ENCODE measurements at regions not wholly inside any gene's neighbourhood (a gene's known extent, or its start where the extent isn't known, plus 50 kb on each side); places are given as distances from the start of the nearest gene placed in this dataset.

DNA sequence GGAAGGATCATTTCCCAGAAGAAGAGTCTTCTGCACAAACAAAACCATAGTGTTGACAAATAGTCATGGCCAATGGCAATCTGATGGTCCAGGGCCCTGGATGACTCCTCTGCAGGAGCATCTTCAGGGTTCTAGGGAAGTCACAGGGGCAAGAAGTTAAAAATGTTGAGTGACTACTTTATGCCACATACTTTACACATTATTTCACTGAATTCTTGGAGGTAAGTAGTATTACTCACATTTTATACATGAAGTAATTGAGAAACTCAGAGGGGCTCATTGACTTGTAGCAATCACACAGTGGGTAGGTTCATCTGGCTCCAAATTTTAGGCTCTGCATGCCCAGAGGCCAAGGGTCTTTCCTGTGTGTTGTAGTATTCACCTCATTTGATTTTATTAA, 430.2 kb upstream of the MCTP2 start:
- Histone ChIP-seq H3K79me2 (ENCODE audit: control insufficient read depth, insufficient read depth, low read length) (no peaks in the 10 kb centered on the region), H3K4me1 (replicated peaks in 1 of 2; ENCODE audit: control insufficient read depth in 2 of 2, insufficient read depth in 2 of 2, low read length in 2 of 2) (no peaks in the 10 kb centered on the region), H2AFZ (ENCODE audit: low read depth, low read length) (no peak overlapping the region), H3K36me3 (ENCODE audit: control insufficient read depth, insufficient read depth, low read length) (no peaks in the 10 kb centered on the region), H3K9me1 (ENCODE audit: control insufficient read depth, insufficient read depth, low read length) (no peaks in the 10 kb centered on the region), H3K9me3 (replicated peaks; ENCODE audit: control insufficient read depth, insufficient read depth, low read depth, low read length) (no peaks in the 10 kb centered on the region), H3K27me3 (ENCODE audit: control insufficient read depth in 2 of 2, insufficient read depth in 2 of 2, low read length in 2 of 2) (no peaks in the 10 kb centered on the region), H3K27ac (ENCODE audit: extremely low read depth, low read depth, low read length) (no peak overlapping the region), H3K9ac (ENCODE audit: insufficient read depth in 1 of 2, low read depth in 2 of 2, low read length in 2 of 2) (no peak overlapping the region), H3K4me2 (ENCODE audit: insufficient read depth, low read length) (no peak overlapping the region), H3K4me3 (no peak overlapping the region), H4K20me1 (replicated peaks; ENCODE audit: control insufficient read depth, insufficient read depth, low read length) (no peaks in the 10 kb centered on the region)
- no TSS peak for BruUV-seq (replicated peaks)
- ChIA-PET POLR2A (no interaction called here), CTCF (ENCODE audit: low intra/inter-chr PET ratio) (no interaction called here)
- TF ChIP-seq MBD2 (IDR thresholded peaks at IDR 0.05; ENCODE audit: borderline replicate concordance, low read depth) (no peak), ZNF175 (CRISPR knock-in tag; IDR thresholded peaks at IDR 0.05; ENCODE audit: low read depth) (no peak), ZNF79 (CRISPR knock-in tag; IDR thresholded peaks at IDR 0.05; ENCODE audit: low read depth) (no peak), ZNF551 (CRISPR knock-in tag; IDR thresholded peaks at IDR 0.05) (no peak), ZNF77 (CRISPR knock-in tag; IDR thresholded peaks at IDR 0.05) (no peak), ZNF224 (CRISPR knock-in tag; IDR thresholded peaks at IDR 0.05) (no peak), SMARCA5 (IDR thresholded peaks at IDR 0.05) (no peak), CREB5 (CRISPR knock-in tag; IDR thresholded peaks at IDR 0.05) (no peak), RBBP5 (IDR thresholded peaks at IDR 0.05; ENCODE audit: borderline replicate concordance, insufficient read depth, low read length, poor library complexity, severe bottlenecking) (no peak), SRSF1 (IDR thresholded peaks at IDR 0.05; ENCODE audit: low read depth, low read length) (no peak), LCOR (CRISPR knock-in tag; IDR thresholded peaks at IDR 0.05) (no peak), MXI1 (IDR thresholded peaks at IDR 0.05; ENCODE audit: low read depth, low read length) (no peak), ZNF408 (CRISPR knock-in tag; IDR thresholded peaks at IDR 0.05; ENCODE audit: low read depth) (no peak)
- TF ChIP-seq, protein P1, sequence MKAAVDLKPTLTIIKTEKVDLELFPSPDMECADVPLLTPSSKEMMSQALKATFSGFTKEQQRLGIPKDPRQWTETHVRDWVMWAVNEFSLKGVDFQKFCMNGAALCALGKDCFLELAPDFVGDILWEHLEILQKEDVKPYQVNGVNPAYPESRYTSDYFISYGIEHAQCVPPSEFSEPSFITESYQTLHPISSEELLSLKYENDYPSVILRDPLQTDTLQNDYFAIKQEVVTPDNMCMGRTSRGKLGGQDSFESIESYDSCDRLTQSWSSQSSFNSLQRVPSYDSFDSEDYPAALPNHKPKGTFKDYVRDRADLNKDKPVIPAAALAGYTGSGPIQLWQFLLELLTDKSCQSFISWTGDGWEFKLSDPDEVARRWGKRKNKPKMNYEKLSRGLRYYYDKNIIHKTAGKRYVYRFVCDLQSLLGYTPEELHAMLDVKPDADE (conservative IDR thresholded peaks at IDR 0.05; ENCODE audit: control insufficient read depth, low read depth, low read length), result no peak
- intact Hi-C loops (cut with micrococcal nuclease) (no loop called here), in situ Hi-C loops (cut with MboI) (no loop called here)
- DNase-seq (ENCODE audit: extremely low read depth in 1 of 4, low spot score in 3 of 4) (no peak), ATAC-seq (no peak), FAIRE-seq (no peak)

All from K562 (cell line).